Osteocyte (in vitro differentiated cells): ENCODE measurements at regions not wholly inside any gene's neighbourhood (a gene's known extent, or its start where the extent isn't known, plus 50 kb on each side); places are given as distances from the start of the nearest gene placed in this dataset.

ENCODE experiments used
- DNase-seq: peaks from one replicate; pipeline ENCODE4 v3.0.0; 2021; ENCODE audit warnings: mixed read lengths; ENCODE audit not compliant: unreplicated experiment; ENCODE audit errors: extremely low spot score
- H3K27ac Mint-ChIP-seq: one replicate; pipeline ENCODE4 v1.8.0; 2021; ENCODE audit warnings: mild to moderate bottlenecking, mixed read lengths; ENCODE audit not compliant: unreplicated experiment
- H3K27me3 Mint-ChIP-seq: one replicate; pipeline ENCODE4 v1.8.0; 2021; ENCODE audit warnings: mixed read lengths; ENCODE audit not compliant: unreplicated experiment
- H3K36me3 Mint-ChIP-seq: one replicate; pipeline ENCODE4 v1.8.0; 2021; ENCODE audit warnings: mixed read lengths; ENCODE audit not compliant: unreplicated experiment
- H3K4me1 Mint-ChIP-seq: one replicate; pipeline ENCODE4 v1.8.0; 2021; ENCODE audit warnings: mixed read lengths; ENCODE audit not compliant: unreplicated experiment
- H3K4me3 Mint-ChIP-seq: one replicate; pipeline ENCODE4 v1.8.0; 2021; ENCODE audit warnings: mild to moderate bottlenecking, moderate library complexity, mixed read lengths; ENCODE audit not compliant: unreplicated experiment
- H3K9me3 Mint-ChIP-seq: one replicate; pipeline ENCODE4 v1.8.0; 2021; ENCODE audit warnings: mixed read lengths; ENCODE audit not compliant: unreplicated experiment
- TF ChIP-seq, protein P1 (sequence below): fragments of 200-600 bp; sonication (generic); IDR thresholded peaks from 2 replicates; pipeline ENCODE4 v1.5.0; 2021; ENCODE audit warnings: antibody characterized with exemption, mild to moderate bottlenecking, moderate library complexity

DNA sequence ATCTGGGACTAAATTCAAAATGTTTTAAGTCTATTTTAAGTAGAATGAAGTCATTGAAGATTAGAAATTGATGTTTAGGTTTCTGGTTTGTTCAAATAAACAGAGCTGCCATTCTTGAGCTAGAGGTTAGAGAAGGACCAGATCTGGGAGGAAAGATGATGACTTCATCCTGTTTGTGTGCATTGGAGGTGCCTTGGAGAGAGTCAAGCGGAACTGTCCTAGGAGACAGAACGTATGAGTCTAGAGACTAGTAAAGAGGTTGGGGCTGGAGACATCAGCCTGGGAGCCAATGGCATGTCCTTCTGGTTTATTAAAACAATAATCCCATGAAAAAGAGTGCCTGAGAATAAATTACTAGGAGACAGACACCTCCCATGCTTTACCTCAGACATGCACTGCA, 303.4 kb downstream of the KBTBD8 start:
- Mint-ChIP-seq H3K27me3 (no peaks in the 10 kb centered on the region), H3K4me1 (no peaks in the 10 kb centered on the region), H3K27ac (no peak overlapping the region), H3K9me3 (no peaks in the 10 kb centered on the region), H3K36me3 (no peaks in the 10 kb centered on the region), H3K4me3 (no peak overlapping the region)
- no peak for DNase-seq
- TF ChIP-seq, protein P1, sequence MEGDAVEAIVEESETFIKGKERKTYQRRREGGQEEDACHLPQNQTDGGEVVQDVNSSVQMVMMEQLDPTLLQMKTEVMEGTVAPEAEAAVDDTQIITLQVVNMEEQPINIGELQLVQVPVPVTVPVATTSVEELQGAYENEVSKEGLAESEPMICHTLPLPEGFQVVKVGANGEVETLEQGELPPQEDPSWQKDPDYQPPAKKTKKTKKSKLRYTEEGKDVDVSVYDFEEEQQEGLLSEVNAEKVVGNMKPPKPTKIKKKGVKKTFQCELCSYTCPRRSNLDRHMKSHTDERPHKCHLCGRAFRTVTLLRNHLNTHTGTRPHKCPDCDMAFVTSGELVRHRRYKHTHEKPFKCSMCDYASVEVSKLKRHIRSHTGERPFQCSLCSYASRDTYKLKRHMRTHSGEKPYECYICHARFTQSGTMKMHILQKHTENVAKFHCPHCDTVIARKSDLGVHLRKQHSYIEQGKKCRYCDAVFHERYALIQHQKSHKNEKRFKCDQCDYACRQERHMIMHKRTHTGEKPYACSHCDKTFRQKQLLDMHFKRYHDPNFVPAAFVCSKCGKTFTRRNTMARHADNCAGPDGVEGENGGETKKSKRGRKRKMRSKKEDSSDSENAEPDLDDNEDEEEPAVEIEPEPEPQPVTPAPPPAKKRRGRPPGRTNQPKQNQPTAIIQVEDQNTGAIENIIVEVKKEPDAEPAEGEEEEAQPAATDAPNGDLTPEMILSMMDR: no peak

DNA sequence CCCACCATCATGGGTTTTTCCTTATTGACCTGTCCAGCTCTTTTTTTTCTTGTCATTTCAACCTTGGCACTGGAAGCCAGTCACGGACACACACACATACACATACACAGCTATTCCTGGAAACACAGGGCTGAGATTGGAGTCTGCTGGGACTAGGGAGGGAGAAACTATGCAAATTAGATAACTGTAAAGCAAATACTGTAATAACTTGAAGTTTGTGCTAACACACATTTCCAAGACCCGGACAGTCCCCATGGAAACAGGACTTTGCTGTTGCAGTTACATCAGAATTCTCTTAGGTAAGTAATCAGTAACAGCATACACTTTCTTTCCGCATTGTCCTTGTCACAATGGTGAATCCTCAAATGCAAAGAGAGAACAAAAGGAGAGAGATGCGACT, 304.4 kb downstream of the KBTBD8 start:
- H3K4me1 Mint-ChIP-seq: no peaks in the 10 kb centered on the region
- peaks cover 2% of the 10 kb centered on the region for H3K27me3 Mint-ChIP-seq
- H3K9me3 Mint-ChIP-seq: no peaks in the 10 kb centered on the region
- TF ChIP-seq, protein P1: no peak
- no peak overlapping the region for H3K27ac Mint-ChIP-seq
- no peaks in the 10 kb centered on the region for H3K36me3 Mint-ChIP-seq
- H3K4me3 Mint-ChIP-seq: no peak overlapping the region
- DNase-seq: no peak

DNA sequence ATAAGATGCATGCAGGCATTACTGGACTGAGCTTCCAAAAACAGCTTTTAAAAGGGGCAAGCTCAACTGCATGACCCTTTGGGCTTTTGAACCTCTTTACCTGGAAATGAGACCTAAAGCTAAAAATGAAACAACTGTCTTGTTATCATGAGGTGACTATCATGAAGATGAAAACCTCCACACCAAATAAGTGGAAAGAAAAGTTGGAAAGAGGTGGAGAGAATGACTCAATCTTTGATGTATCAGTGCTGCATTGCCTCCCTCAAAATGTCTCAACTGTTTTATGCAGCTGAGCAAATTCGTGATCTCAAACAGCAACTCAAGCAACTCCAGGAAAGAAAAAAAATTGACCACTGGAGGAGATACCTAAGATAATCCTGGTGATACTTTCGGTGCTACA, 307.1 kb downstream of the KBTBD8 start:
- no peak overlapping the region for H3K4me3 Mint-ChIP-seq
- H3K27ac Mint-ChIP-seq: no peak overlapping the region
- TF ChIP-seq, protein P1: no peak

DNA sequence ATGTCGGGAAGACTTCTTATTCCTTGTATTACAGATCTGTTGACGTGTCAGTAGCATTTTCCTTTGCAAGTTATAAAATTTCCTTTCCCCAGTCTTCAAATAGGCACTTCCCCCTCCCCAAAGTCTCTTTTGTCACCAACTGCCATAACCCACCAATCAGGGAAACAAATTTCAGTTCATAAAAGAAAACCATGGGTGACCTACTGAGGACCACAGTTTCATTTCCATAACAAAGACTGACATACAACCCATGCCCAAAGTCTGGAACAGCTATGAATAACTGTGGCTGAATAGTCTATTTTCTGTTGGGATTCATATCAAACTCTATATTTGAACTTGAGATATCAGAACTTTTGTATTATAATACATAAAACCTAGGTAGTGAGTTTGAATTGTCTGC, 307.8 kb downstream of the KBTBD8 start:
- peaks cover 2% of the 10 kb centered on the region for H3K27me3 Mint-ChIP-seq
- no peaks in the 10 kb centered on the region for H3K36me3 Mint-ChIP-seq
- DNase-seq: no peak
- H3K27ac Mint-ChIP-seq: no peak overlapping the region
- TF ChIP-seq, protein P1: no peak
- H3K9me3 Mint-ChIP-seq: no peaks in the 10 kb centered on the region
- no peak overlapping the region for H3K4me3 Mint-ChIP-seq
- H3K4me1 Mint-ChIP-seq: no peaks in the 10 kb centered on the region

More for the DNA sequence above, 307.1 kb downstream of the KBTBD8 start:
- Mint-ChIP-seq H3K4me1 (no peaks in the 10 kb centered on the region), H3K27me3 (peaks cover 2% of the 10 kb centered on the region), H3K36me3 (no peaks in the 10 kb centered on the region), H3K9me3 (no peaks in the 10 kb centered on the region)
- DNase-seq: no peak

DNA sequence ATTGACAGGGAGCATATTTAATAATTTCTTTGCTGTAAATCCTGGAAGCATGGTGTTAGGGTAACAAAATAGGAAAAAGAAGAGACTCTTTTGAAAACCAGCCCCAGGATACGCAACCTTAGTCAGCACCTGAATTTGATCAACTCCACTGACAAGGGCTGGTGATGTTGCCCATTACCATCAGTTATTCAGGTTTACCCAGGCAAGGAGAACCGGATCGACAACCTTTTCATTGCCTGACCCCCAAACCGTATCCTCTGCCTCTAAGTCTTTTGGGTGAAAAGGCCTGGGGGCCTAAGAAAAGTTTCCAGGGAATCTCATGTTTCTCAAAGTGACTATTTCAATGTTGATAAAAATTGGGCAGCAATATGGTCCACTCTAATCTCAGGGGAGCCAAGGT, 313.3 kb downstream of the KBTBD8 start:
- H3K4me3 Mint-ChIP-seq: no peak overlapping the region
- no peaks in the 10 kb centered on the region for H3K9me3 Mint-ChIP-seq
- no peak overlapping the region for H3K27ac Mint-ChIP-seq
- no peaks in the 10 kb centered on the region for H3K4me1 Mint-ChIP-seq
- no peak for DNase-seq
- H3K36me3 Mint-ChIP-seq: no peaks in the 10 kb centered on the region
- peaks cover 5% of the 10 kb centered on the region for H3K27me3 Mint-ChIP-seq
- TF ChIP-seq, protein P1: no peak
